ENCODE measurements at regions not wholly inside any gene's neighbourhood (a gene's known extent, or its start where the extent isn't known, plus 50 kb on each side); places are given as distances from the start of the nearest gene placed in this dataset.
A peak's percentile ranks its signal among the peaks of the same experiment; 100 is the strongest.

DNA sequence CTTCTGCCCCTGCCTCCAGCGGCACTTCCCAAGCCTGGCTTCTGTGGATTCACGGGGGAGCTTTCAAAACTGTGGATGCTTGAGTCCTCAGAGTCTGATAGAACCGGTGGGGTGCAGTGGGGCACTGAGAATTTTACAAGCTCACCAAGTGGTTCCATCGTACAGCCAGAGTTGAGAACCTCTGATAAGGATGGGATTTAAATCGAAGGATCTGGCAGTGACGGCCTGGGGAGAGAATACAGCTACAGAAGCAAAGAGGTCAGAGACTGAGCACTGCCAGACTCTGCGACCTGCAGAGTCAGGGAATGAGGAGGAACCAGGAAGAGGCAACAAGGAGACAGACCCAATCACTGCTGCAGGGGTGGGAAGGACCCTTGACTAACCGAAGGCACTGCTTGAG lies 124.6 kb upstream of the BOD1 start:
- Histone ChIP-seq H3K36me3 (ENCODE audit: control insufficient read depth in 2 of 2, insufficient read depth in 1 of 2, low read length in 2 of 2) (no peaks in the 10 kb centered on the region), H3K9me3 (ENCODE audit: control insufficient read depth, insufficient read depth, low read depth, low read length) (no peaks in the 10 kb centered on the region), H3K4me1 (ENCODE audit: control insufficient read depth, insufficient read depth, low read length) (peaks cover 11% of the 10 kb centered on the region), H3K4me3 (ENCODE audit: low read depth, low read length) (no peak overlapping the region), H3K27ac (ENCODE audit: extremely low read depth, low read depth, low read length) (no peak overlapping the region)
- CTCF ChIA-PET, result no interaction called here
- no peak for TF ChIP-seq ZNF404 (tag by site-specific recombination; IDR thresholded peaks at IDR 0.05)
- peak; percentile 72 for TF ChIP-seq ZIC2 (tag by site-specific recombination; IDR thresholded peaks at IDR 0.05)
- POLR2A ChIA-PET, result no interaction called here

- TF ChIP-seq ZNF549 (tag by site-specific recombination; IDR thresholded peaks at IDR 0.05) (no peak), ZFHX2 (tag by site-specific recombination; conservative IDR thresholded peaks at IDR 0.05) (peak; percentile 27; the same call in 1 of the 2 replicates), EGR2 (tag by site-specific recombination; IDR thresholded peaks at IDR 0.05; ENCODE audit: low read depth) (peak; percentile 43; the same call in 1 of the 2 replicates)
- Histone ChIP-seq H3K4me1 (ENCODE audit: control insufficient read depth, insufficient read depth, low read length) (peaks cover 7% of the 10 kb centered on the region), H3K27ac (ENCODE audit: extremely low read depth, low read depth, low read length) (no peak overlapping the region), H3K9me3 (ENCODE audit: control insufficient read depth, insufficient read depth, low read depth, low read length) (no peaks in the 10 kb centered on the region), H3K36me3 (ENCODE audit: control insufficient read depth in 2 of 2, insufficient read depth in 1 of 2, low read length in 2 of 2) (no peaks in the 10 kb centered on the region), H3K4me3 (ENCODE audit: low read depth, low read length) (no peak overlapping the region)
- POLR2A ChIA-PET, result interaction anchor here (0.6 kb wide), 1 partner anchor 1095 kb away, joined by 7 read pairs; no protein-coding TSS in a partner anchor
- CTCF ChIA-PET, result no interaction called here
Measured at GRCh38 chr5:173741729-173742431, 125.4 kb upstream of the BOD1 start.

- Histone ChIP-seq H3K27ac (ENCODE audit: extremely low read depth, low read depth, low read length) (no peak overlapping the region), H3K4me1 (ENCODE audit: control insufficient read depth, insufficient read depth, low read length) (peaks cover 1% of the 10 kb centered on the region; the same call in 1 of the 2 replicates), H3K9me3 (ENCODE audit: control insufficient read depth, insufficient read depth, low read depth, low read length) (no peaks in the 10 kb centered on the region), H3K36me3 (ENCODE audit: control insufficient read depth in 2 of 2, insufficient read depth in 1 of 2, low read length in 2 of 2) (no peaks in the 10 kb centered on the region), H3K4me3 (ENCODE audit: low read depth, low read length) (no peak overlapping the region)
- TF ChIP-seq ZNF561 (tag by site-specific recombination; IDR thresholded peaks at IDR 0.05; ENCODE audit: borderline replicate concordance), result no peak
- TF ChIP-seq ZNF514 (tag by site-specific recombination; IDR thresholded peaks at IDR 0.05), result no peak
- TF ChIP-seq REST (tag by site-specific recombination; IDR thresholded peaks at IDR 0.05), result no peak
- TF ChIP-seq SP7 (tag by site-specific recombination; IDR thresholded peaks at IDR 0.05), result no peak
- TF ChIP-seq MYNN (tag by site-specific recombination; IDR thresholded peaks at IDR 0.05; ENCODE audit: borderline replicate concordance), result no peak
- no peak for TF ChIP-seq ZFP37 (tag by site-specific recombination; IDR thresholded peaks at IDR 0.05)
- TF ChIP-seq, protein P1, sequence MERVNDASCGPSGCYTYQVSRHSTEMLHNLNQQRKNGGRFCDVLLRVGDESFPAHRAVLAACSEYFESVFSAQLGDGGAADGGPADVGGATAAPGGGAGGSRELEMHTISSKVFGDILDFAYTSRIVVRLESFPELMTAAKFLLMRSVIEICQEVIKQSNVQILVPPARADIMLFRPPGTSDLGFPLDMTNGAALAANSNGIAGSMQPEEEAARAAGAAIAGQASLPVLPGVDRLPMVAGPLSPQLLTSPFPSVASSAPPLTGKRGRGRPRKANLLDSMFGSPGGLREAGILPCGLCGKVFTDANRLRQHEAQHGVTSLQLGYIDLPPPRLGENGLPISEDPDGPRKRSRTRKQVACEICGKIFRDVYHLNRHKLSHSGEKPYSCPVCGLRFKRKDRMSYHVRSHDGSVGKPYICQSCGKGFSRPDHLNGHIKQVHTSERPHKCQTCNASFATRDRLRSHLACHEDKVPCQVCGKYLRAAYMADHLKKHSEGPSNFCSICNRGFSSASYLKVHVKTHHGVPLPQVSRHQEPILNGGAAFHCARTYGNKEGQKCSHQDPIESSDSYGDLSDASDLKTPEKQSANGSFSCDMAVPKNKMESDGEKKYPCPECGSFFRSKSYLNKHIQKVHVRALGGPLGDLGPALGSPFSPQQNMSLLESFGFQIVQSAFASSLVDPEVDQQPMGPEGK (tag by site-specific recombination; IDR thresholded peaks at IDR 0.05), result no peak
- TF ChIP-seq, protein P2, sequence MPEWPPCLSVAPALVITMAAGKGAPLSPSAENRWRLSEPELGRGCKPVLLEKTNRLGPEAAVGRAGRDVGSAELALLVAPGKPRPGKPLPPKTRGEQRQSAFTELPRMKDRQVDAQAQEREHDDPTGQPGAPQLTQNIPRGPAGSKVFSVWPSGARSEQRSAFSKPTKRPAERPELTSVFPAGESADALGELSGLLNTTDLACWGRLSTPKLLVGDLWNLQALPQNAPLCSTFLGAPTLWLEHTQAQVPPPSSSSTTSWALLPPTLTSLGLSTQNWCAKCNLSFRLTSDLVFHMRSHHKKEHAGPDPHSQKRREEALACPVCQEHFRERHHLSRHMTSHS (tag by site-specific recombination; IDR thresholded peaks at IDR 0.05), result no peak
- TF ChIP-seq ZFHX2 (tag by site-specific recombination; conservative IDR thresholded peaks at IDR 0.05), result no peak
- TF ChIP-seq, protein P3, sequence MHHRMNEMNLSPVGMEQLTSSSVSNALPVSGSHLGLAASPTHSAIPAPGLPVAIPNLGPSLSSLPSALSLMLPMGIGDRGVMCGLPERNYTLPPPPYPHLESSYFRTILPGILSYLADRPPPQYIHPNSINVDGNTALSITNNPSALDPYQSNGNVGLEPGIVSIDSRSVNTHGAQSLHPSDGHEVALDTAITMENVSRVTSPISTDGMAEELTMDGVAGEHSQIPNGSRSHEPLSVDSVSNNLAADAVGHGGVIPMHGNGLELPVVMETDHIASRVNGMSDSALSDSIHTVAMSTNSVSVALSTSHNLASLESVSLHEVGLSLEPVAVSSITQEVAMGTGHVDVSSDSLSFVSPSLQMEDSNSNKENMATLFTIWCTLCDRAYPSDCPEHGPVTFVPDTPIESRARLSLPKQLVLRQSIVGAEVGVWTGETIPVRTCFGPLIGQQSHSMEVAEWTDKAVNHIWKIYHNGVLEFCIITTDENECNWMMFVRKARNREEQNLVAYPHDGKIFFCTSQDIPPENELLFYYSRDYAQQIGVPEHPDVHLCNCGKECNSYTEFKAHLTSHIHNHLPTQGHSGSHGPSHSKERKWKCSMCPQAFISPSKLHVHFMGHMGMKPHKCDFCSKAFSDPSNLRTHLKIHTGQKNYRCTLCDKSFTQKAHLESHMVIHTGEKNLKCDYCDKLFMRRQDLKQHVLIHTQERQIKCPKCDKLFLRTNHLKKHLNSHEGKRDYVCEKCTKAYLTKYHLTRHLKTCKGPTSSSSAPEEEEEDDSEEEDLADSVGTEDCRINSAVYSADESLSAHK (tag by site-specific recombination; IDR thresholded peaks at IDR 0.05), result no peak
- no peak for TF ChIP-seq ZNF624 (tag by site-specific recombination; IDR thresholded peaks at IDR 0.05)
- no peak for TF ChIP-seq ZNF202 (tag by site-specific recombination; IDR thresholded peaks at IDR 0.05; ENCODE audit: borderline replicate concordance)
- CTCF ChIA-PET, result no interaction called here
- POLR2A ChIA-PET, result interaction anchor here (0.6 kb wide), 1 partner anchor 1096 kb away, joined by 7 read pairs; no protein-coding TSS in a partner anchor
Measured at GRCh38 chr5:173742432-173742816, 126.0 kb upstream of the BOD1 start.

All from HEK293 (cell line).